Liver (tissue), 8 donors: ENCODE measurements at regions not wholly inside any gene's neighbourhood (a gene's known extent, or its start where the extent isn't known, plus 50 kb on each side); places are given as distances from the start of the nearest gene placed in this dataset.

Experiments used
- DNase-seq: peaks from one replicate; pipeline ENCODE4 v3.0.0-alpha.2; 2017; ENCODE audit warnings: low spot score
- H3K27ac ChIP-seq, 2 donors: one replicate each; pipeline ENCODE4 v1.7.0; 2013; ENCODE audit warnings: inconsistent platforms in 2 of 2, low read length in 2 of 2, control low read depth in 1 of 2, low read depth in 1 of 2, mild to moderate bottlenecking in 1 of 2
- H3K27me3 ChIP-seq, 4 donors: one replicate each; pipeline versions ENCODE4 v1.6.1 to v1.7.0; 2013; ENCODE audit warnings: low read length in 3 of 4, inconsistent platforms in 1 of 4, mild to moderate bottlenecking in 1 of 4, moderate library complexity in 1 of 4; ENCODE audit not compliant: control insufficient read depth in 4 of 4, insufficient read depth in 4 of 4
- H3K36me3 ChIP-seq, 4 donors: one replicate each; pipeline versions ENCODE4 v1.6.1 to v1.7.0; 2013; ENCODE audit warnings: low read length in 3 of 4, mild to moderate bottlenecking in 3 of 4, low read depth in 1 of 4, moderate library complexity in 1 of 4; ENCODE audit not compliant: control insufficient read depth in 4 of 4, insufficient read depth in 3 of 4
- H3K4me1 ChIP-seq, 4 donors: one replicate each; pipeline versions ENCODE4 v1.6.1 to v1.7.0; 2013; ENCODE audit warnings: low read length in 3 of 4, mild to moderate bottlenecking in 3 of 4, moderate library complexity in 1 of 4; ENCODE audit not compliant: control insufficient read depth in 4 of 4, insufficient read depth in 4 of 4
- H3K4me3 ChIP-seq, 3 donors: one replicate each; pipeline versions ENCODE4 v1.6.1 to v1.7.0; 2013; ENCODE audit warnings: low read length in 3 of 3, control low read depth in 1 of 3, low read depth in 1 of 3, mild to moderate bottlenecking in 1 of 3
- H3K9ac ChIP-seq, 2 donors: one replicate each; pipeline ENCODE4 v1.7.0; 2013; ENCODE audit warnings: low read length in 2 of 2, mild to moderate bottlenecking in 2 of 2, moderate library complexity in 2 of 2, control low read depth in 1 of 2, low read depth in 1 of 2
- H3K9me3 ChIP-seq, 4 donors: one replicate each; pipeline versions ENCODE4 v1.6.1 to v1.7.0; 2013; ENCODE audit warnings: low read length in 3 of 4; ENCODE audit not compliant: control insufficient read depth in 4 of 4
- FOXA1 ChIP-seq: IDR thresholded peaks from 2 replicates; pipeline ENCODE4 v1.6.1; 2016; ENCODE audit warnings: antibody characterized with exemption
- FOXA2 ChIP-seq: IDR thresholded peaks from 2 replicates; pipeline ENCODE4 v1.6.1; 2016; ENCODE audit warnings: antibody characterized with exemption
- GABPA ChIP-seq, 2 donors: IDR thresholded peaks in 1 of 2; conservative IDR thresholded peaks in 1 of 2; 2 replicates each; pipeline ENCODE4 v1.6.1; 2016; ENCODE audit warnings: antibody characterized with exemption in 2 of 2, mild to moderate bottlenecking in 1 of 2, moderate library complexity in 1 of 2
- HNF4A ChIP-seq, 2 donors: conservative IDR thresholded peaks; 2 replicates each; pipeline ENCODE4 v1.6.1; 2016; ENCODE audit warnings: antibody characterized with exemption in 2 of 2, mild to moderate bottlenecking in 2 of 2
- HNF4G ChIP-seq: IDR thresholded peaks from 2 replicates; pipeline ENCODE4 v1.6.1; 2016; ENCODE audit warnings: antibody characterized with exemption
- JUND ChIP-seq, 2 donors: IDR thresholded peaks; 2 replicates each; pipeline ENCODE4 v1.6.1; 2016; ENCODE audit warnings: antibody characterized with exemption in 2 of 2
- MAX ChIP-seq: IDR thresholded peaks from 2 replicates; pipeline ENCODE4 v1.6.1; 2016; ENCODE audit warnings: antibody characterized with exemption
- NR2F2 ChIP-seq: IDR thresholded peaks from 2 replicates; pipeline ENCODE4 v1.6.1; 2016; ENCODE audit warnings: antibody characterized with exemption
- REST ChIP-seq: IDR thresholded peaks from 2 replicates; pipeline ENCODE4 v1.6.1; 2016; ENCODE audit warnings: antibody characterized with exemption, mild to moderate bottlenecking
- RXRA ChIP-seq, 2 donors: IDR thresholded peaks; 2 replicates each; pipeline ENCODE4 v1.6.1; 2017 to 2018; ENCODE audit warnings: antibody characterized with exemption in 2 of 2, mild to moderate bottlenecking in 1 of 2
- SP1 ChIP-seq: IDR thresholded peaks from 2 replicates; pipeline ENCODE4 v1.6.1; 2018; ENCODE audit warnings: antibody characterized with exemption, mild to moderate bottlenecking
- TAF1 ChIP-seq: conservative IDR thresholded peaks from 2 replicates; pipeline ENCODE4 v1.6.1; 2016; ENCODE audit warnings: antibody characterized with exemption, mild to moderate bottlenecking
- YY1 ChIP-seq: IDR thresholded peaks from 2 replicates; pipeline ENCODE4 v1.6.1; 2016; ENCODE audit warnings: antibody characterized with exemption, mild to moderate bottlenecking
- WGBS: extraction: QIAGEN DNeasy Blood & Tissue Kit; methylation state at CpG from one replicate; pipeline ENCODE4 v1.1.7; 2013; 5-methylcytosine and 5-hydroxymethylcytosine counted together
- TF ChIP-seq, protein P1 (sequence below): fragments of 150-350 bp; IDR thresholded peaks from 2 replicates; pipeline ENCODE4 v1.5.1; 2017; ENCODE audit warnings: improper control_type of control experiment, low read depth, low read length; ENCODE audit not compliant: missing input control
- donor health status: healthy.
- donor health status: healthy.
- donor health status: healthy.
- donor health status: healthy.
- donor health status: healthy.

GRCh38 chr4:105088110-105088879, 58.4 kb upstream of the TET2 start:
- peaks cover 0 to under 1% (median 0%) of the 10 kb centered on the region in 4 donors for H3K36me3 ChIP-seq
- TF ChIP-seq RXRA (IDR thresholded peaks at IDR 0.05) (peak in 1 of 2 donors; percentile 21), HNF4G (no peak)
- H3K27me3 ChIP-seq, result peaks cover 0 to 2% (median 0%) of the 10 kb centered on the region in 4 donors
- H3K9me3 ChIP-seq, result peaks cover 0 to 12% (median 2%) of the 10 kb centered on the region in 4 donors
- no peaks in the 10 kb centered on the region for H3K4me1 ChIP-seq
- H3K4me3 ChIP-seq, result no peak overlapping the region
- DNase-seq, result no peak
- WGBS, result 34% methylated on average over 10 of the region's 10 CpGs
- no peak overlapping the region for H3K27ac ChIP-seq
- no peak overlapping the region for H3K9ac ChIP-seq

- Histone ChIP-seq H3K27ac (no peak overlapping the region), H3K4me3 (no peak overlapping the region), H3K4me1 (no peaks in the 10 kb centered on the region), H3K27me3 (peaks cover 0 to 2% (median 0%) of the 10 kb centered on the region in 4 donors), H3K9me3 (peaks cover 0 to 24% (median 5%) of the 10 kb centered on the region in 4 donors), H3K36me3 (peaks cover 0 to 2% (median 0%) of the 10 kb centered on the region in 4 donors), H3K9ac (no peak overlapping the region)
- TF ChIP-seq HNF4A (conservative IDR thresholded peaks at IDR 0.05) (no peak), REST (no peak), TAF1 (no peak), RXRA (IDR thresholded peaks at IDR 0.05) (no peak), SP1 (no peak), FOXA2 (no peak), YY1 (no peak)
- 86% methylated on average over 1 of the region's 1 CpG for whole genome bisulfite sequencing
- DNase-seq, result no peak
Observed at GRCh38 chr4:105092356-105092755, 54.3 kb upstream of the TET2 start.

- no peak for TF ChIP-seq GABPA (IDR thresholded peaks at IDR 0.05 in 1 of 2, conservative IDR thresholded peaks at IDR 0.05 in 1 of 2)
- no peak for TF ChIP-seq TAF1
- no peak for TF ChIP-seq FOXA1
- no peak for TF ChIP-seq NR2F2
- no peak for TF ChIP-seq FOXA2
- no peak for TF ChIP-seq JUND (IDR thresholded peaks at IDR 0.05)
- TF ChIP-seq MAX, result no peak
- no peak for TF ChIP-seq REST
- TF ChIP-seq, protein P1, sequence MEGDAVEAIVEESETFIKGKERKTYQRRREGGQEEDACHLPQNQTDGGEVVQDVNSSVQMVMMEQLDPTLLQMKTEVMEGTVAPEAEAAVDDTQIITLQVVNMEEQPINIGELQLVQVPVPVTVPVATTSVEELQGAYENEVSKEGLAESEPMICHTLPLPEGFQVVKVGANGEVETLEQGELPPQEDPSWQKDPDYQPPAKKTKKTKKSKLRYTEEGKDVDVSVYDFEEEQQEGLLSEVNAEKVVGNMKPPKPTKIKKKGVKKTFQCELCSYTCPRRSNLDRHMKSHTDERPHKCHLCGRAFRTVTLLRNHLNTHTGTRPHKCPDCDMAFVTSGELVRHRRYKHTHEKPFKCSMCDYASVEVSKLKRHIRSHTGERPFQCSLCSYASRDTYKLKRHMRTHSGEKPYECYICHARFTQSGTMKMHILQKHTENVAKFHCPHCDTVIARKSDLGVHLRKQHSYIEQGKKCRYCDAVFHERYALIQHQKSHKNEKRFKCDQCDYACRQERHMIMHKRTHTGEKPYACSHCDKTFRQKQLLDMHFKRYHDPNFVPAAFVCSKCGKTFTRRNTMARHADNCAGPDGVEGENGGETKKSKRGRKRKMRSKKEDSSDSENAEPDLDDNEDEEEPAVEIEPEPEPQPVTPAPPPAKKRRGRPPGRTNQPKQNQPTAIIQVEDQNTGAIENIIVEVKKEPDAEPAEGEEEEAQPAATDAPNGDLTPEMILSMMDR, result no peak
- TF ChIP-seq HNF4A (conservative IDR thresholded peaks at IDR 0.05), result no peak
- Histone ChIP-seq H3K36me3 (peaks cover 0 to 2% (median 0%) of the 10 kb centered on the region in 4 donors), H3K27ac (no peak overlapping the region), H3K4me1 (no peaks in the 10 kb centered on the region), H3K9me3 (peaks cover 2 to 28% (median 5%) of the 10 kb centered on the region in 4 donors), H3K27me3 (peaks cover 0 to 2% (median 0%) of the 10 kb centered on the region in 4 donors), H3K4me3 (no peak overlapping the region), H3K9ac (no peak overlapping the region)
- WGBS, result 93% methylated on average over 1 of the region's 1 CpG
- DNase-seq, result no peak
Observed at GRCh38 chr4:105092768-105093167, 53.9 kb upstream of the TET2 start.
